ENCODE measurements at regions not wholly inside any gene's neighbourhood (a gene's known extent, or its start where the extent isn't known, plus 50 kb on each side); places are given as distances from the start of the nearest gene placed in this dataset.

DNA sequence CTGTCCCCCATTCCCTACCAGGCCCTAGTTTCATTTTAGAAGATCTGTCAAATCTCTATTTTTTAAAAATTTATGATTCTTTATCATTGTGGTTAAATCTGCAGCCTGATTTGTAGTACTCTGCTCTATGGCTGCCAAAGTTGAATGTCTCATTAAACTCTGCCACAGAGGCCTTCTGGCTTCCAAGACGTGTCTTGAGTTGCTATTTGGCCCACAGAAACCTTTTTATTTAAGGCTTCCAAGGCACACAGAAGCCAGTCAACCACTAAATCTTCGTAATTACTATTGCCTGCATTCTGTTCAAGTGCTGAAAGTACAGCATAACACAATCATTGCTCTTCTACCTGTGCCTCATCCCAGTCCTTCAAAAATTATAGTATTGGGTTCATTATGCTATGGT is 971.0 kb downstream of the NCAM2 start:
- no peak overlapping the region for H3K4me2 ChIP-seq (ENCODE audit: low read length)
- intact Hi-C loops (cut with micrococcal nuclease), result no loop called here
- no peak overlapping the region for H2AFZ ChIP-seq (ENCODE audit: low read depth, low read length, poor library complexity, severe bottlenecking)
- H3K9me2 ChIP-seq (ENCODE audit: insufficient read depth), result no peaks in the 10 kb centered on the region
- H3K4me3 ChIP-seq (replicated peaks in 1 of 2; ENCODE audit: low read depth in 1 of 2, low read length in 2 of 2), result no peak overlapping the region
- POLR2A ChIA-PET, result no interaction called here
- ATAC-seq (no peak), DNase-seq (ENCODE audit: low read depth, low spot score) (no peak)
- no peaks in the 10 kb centered on the region for H4K20me1 ChIP-seq (ENCODE audit: insufficient read depth)
- no peaks in the 10 kb centered on the region for H3K36me3 ChIP-seq (ENCODE audit: control insufficient read depth in 1 of 2, insufficient read depth in 2 of 2, low read length in 2 of 2)
- H3K79me2 ChIP-seq (ENCODE audit: insufficient read depth, low read length), result no peaks in the 10 kb centered on the region
- no peaks in the 10 kb centered on the region for H3K27me3 ChIP-seq (ENCODE audit: insufficient read depth, low read length)
- H3K4me1 ChIP-seq (ENCODE audit: control insufficient read depth in 1 of 2, insufficient read depth in 2 of 2, low read length in 2 of 2), result no peaks in the 10 kb centered on the region
- no TSS peak for BruUV-seq (replicated peaks)
- RAD21 ChIA-PET (ENCODE audit: low non-redundant PET in 1 of 2, low total read pairs in 2 of 2, uncharacterized antibody in 2 of 2, unreplicated experiment in 2 of 2), result no interaction called here
- no peak overlapping the region for H3K27ac ChIP-seq (ENCODE audit: low read depth, low read length)
- H3K9ac ChIP-seq (ENCODE audit: low read length), result no peak overlapping the region
- CTCF ChIA-PET, result no interaction called here
- peaks cover 11 to 30% of the 10 kb centered on the region in 2 experiments; a peak in 3 of 4 replicates for H3K9me3 ChIP-seq (ENCODE audit: control insufficient read depth in 1 of 2, insufficient read depth in 1 of 2, low read depth in 1 of 2, low read length in 2 of 2)
- no peak for TF ChIP-seq POLR2AphosphoS5 (IDR thresholded peaks at IDR 0.05; ENCODE audit: low read depth, low read length)
- no peak for TF ChIP-seq SIN3A (IDR thresholded peaks at IDR 0.05; ENCODE audit: low read depth)
- TF ChIP-seq, protein P1, sequence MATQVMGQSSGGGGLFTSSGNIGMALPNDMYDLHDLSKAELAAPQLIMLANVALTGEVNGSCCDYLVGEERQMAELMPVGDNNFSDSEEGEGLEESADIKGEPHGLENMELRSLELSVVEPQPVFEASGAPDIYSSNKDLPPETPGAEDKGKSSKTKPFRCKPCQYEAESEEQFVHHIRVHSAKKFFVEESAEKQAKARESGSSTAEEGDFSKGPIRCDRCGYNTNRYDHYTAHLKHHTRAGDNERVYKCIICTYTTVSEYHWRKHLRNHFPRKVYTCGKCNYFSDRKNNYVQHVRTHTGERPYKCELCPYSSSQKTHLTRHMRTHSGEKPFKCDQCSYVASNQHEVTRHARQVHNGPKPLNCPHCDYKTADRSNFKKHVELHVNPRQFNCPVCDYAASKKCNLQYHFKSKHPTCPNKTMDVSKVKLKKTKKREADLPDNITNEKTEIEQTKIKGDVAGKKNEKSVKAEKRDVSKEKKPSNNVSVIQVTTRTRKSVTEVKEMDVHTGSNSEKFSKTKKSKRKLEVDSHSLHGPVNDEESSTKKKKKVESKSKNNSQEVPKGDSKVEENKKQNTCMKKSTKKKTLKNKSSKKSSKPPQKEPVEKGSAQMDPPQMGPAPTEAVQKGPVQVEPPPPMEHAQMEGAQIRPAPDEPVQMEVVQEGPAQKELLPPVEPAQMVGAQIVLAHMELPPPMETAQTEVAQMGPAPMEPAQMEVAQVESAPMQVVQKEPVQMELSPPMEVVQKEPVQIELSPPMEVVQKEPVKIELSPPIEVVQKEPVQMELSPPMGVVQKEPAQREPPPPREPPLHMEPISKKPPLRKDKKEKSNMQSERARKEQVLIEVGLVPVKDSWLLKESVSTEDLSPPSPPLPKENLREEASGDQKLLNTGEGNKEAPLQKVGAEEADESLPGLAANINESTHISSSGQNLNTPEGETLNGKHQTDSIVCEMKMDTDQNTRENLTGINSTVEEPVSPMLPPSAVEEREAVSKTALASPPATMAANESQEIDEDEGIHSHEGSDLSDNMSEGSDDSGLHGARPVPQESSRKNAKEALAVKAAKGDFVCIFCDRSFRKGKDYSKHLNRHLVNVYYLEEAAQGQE (IDR thresholded peaks at IDR 0.05; ENCODE audit: low read depth), result no peak
- TF ChIP-seq CBX3 (IDR thresholded peaks at IDR 0.05; ENCODE audit: low read depth), result no peak
- TF ChIP-seq TCF7L2 (IDR thresholded peaks at IDR 0.05; ENCODE audit: borderline replicate concordance, extremely low read depth, insufficient read depth, insufficient read length), result no peak
- TF ChIP-seq YY1 (IDR thresholded peaks at IDR 0.05; ENCODE audit: extremely low read depth, insufficient replicate concordance, low read depth, low read length), result no peak
- TF ChIP-seq ZNF274 (IDR thresholded peaks at IDR 0.05; ENCODE audit: low read depth, low read length), result no peak
- TF ChIP-seq ZFX (IDR thresholded peaks at IDR 0.05), result no peak
- no peak for TF ChIP-seq SP1 (IDR thresholded peaks at IDR 0.05; ENCODE audit: low read depth)
- no peak for TF ChIP-seq ELF1 (IDR thresholded peaks at IDR 0.05; ENCODE audit: borderline replicate concordance, low read depth)

All from HCT116 (cell line).